Transverse colon (tissue), 4 donors: ENCODE measurements at regions not wholly inside any gene's neighbourhood (a gene's known extent, or its start where the extent isn't known, plus 50 kb on each side); places are given as distances from the start of the nearest gene placed in this dataset.

ENCODE experiments used
- DNase-seq: peaks from one replicate; pipeline ENCODE4 v3.0.0-alpha.2; 2019
- H3K27ac ChIP-seq, 4 donors: fragments of 200-600 bp; sonication (generic); 2 replicates each; pipeline ENCODE4 v1.5.1; 2016 to 2018; ENCODE audit warnings: inconsistent platforms in 4 of 4
- H3K27me3 ChIP-seq: fragments of 200-600 bp; sonication (generic); 2 replicates; pipeline ENCODE4 v1.5.1; 2017; ENCODE audit warnings: inconsistent platforms
- H3K36me3 ChIP-seq, 4 donors: fragments of 200-600 bp; sonication (generic); 2 replicates each; pipeline ENCODE4 v1.5.1; 2017 to 2019; ENCODE audit warnings: inconsistent platforms in 4 of 4
- H3K4me1 ChIP-seq, 4 donors: fragments of 200-600 bp; sonication (generic); 2 replicates each; pipeline ENCODE4 v1.5.1; 2017 to 2020; ENCODE audit warnings: inconsistent platforms in 4 of 4
- H3K4me3 ChIP-seq, 4 donors: fragments of 200-600 bp; sonication (generic); 1 replicate in 1 of 4; 2 replicates in 3 of 4; pipeline versions ENCODE4 v1.5.1 to v1.6.1; 2017 to 2019; ENCODE audit warnings: inconsistent platforms in 4 of 4
- H3K9me3 ChIP-seq, 2 donors: fragments of 200-600 bp; sonication (generic); 2 replicates each; pipeline ENCODE4 v1.5.1; 2017 to 2019; ENCODE audit warnings: inconsistent platforms in 2 of 2
- EP300 ChIP-seq: sonication (generic); formaldehyde crosslinking; IDR thresholded peaks from one replicate; pipeline ENCODE4 v1.6.1; 2017; ENCODE audit warnings: antibody characterized with exemption, low read depth
- POLR2A ChIP-seq: fragments of 450-650 bp; IDR thresholded peaks from one replicate; pipeline ENCODE4 v1.6.1; 2016; ENCODE audit warnings: antibody characterized with exemption, mild to moderate bottlenecking, moderate library complexity
- POLR2AphosphoS5 ChIP-seq, 3 donors: sonication (generic); formaldehyde crosslinking; IDR thresholded peaks; one replicate each; pipeline ENCODE4 v1.6.1; 2016; ENCODE audit warnings: antibody characterized with exemption in 3 of 3
- WGBS, 2 donors: methylation state at CpG; one replicate each; pipeline ENCODE4 v1.1.5; 2018; ENCODE audit warnings: low coverage in 1 of 2; 5-methylcytosine and 5-hydroxymethylcytosine counted together
- in situ Hi-C, 4 donors: fragments of 200-750 bp; cut with MboI; loops; one replicate each; pipeline versions ENCODE4 v1.15.0 to v1.15.1; 2017; ENCODE audit warnings: low sequenced_read_pairs in 3 of 4, low pct_ligation_motif_present in 1 of 4, low pct_unique_long_range_greater_than_20kb in 1 of 4
- intact Hi-C: fragments of 100-400 bp; cut with DNase I; formaldehyde crosslinking; loops from one replicate; pipeline ENCODE4 v1.15.1; 2023; ENCODE audit warnings: low total_unique reads
- TF ChIP-seq, protein P1 (sequence below), 5 experiments: fragments of 200-600 bp in 3 of 5; fragments of 450-650 bp in 2 of 5; sonication (generic) in 3 of 5; IDR thresholded peaks; 1 replicate in 2 of 5; 2 replicates in 3 of 5; pipeline ENCODE4 v1.5.1; 2016 to 2017; ENCODE audit warnings: antibody characterized with exemption in 5 of 5, inconsistent platforms in 3 of 5, mild to moderate bottlenecking in 2 of 5, moderate library complexity in 1 of 5

DNA sequence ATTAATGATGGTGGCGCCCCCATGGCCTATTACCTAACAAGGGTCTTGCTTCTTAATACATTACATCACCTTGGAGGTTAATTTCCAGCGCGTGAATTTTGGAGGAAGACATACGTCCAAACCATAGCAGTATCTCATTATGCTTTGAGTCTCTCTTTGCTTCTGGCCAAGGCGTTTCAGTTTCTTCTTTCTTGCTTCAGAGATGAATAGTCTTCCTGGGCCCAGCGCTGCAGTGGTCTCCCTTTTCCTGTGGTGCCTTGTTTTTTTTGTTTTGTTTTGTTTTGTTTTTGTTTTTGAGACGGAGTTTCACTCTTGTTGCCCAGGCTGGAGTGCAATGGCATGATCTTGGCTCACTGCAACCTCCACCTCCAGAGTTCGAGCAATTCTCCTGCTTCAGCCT lies 268.4 kb downstream of the SOX4 start:
- H3K27ac ChIP-seq = no peak overlapping the region
- H3K9me3 ChIP-seq = no peaks in the 10 kb centered on the region
- WGBS, 2 donors = 87 to 90% methylated on average over 4 to 8 of the region's 8 CpGs
- no peaks in the 10 kb centered on the region for H3K27me3 ChIP-seq
- no peak for TF ChIP-seq POLR2A
- TF ChIP-seq POLR2AphosphoS5 (IDR thresholded peaks at IDR 0.05) = no peak
- TF ChIP-seq EP300 = no peak
- TF ChIP-seq, protein P1, sequence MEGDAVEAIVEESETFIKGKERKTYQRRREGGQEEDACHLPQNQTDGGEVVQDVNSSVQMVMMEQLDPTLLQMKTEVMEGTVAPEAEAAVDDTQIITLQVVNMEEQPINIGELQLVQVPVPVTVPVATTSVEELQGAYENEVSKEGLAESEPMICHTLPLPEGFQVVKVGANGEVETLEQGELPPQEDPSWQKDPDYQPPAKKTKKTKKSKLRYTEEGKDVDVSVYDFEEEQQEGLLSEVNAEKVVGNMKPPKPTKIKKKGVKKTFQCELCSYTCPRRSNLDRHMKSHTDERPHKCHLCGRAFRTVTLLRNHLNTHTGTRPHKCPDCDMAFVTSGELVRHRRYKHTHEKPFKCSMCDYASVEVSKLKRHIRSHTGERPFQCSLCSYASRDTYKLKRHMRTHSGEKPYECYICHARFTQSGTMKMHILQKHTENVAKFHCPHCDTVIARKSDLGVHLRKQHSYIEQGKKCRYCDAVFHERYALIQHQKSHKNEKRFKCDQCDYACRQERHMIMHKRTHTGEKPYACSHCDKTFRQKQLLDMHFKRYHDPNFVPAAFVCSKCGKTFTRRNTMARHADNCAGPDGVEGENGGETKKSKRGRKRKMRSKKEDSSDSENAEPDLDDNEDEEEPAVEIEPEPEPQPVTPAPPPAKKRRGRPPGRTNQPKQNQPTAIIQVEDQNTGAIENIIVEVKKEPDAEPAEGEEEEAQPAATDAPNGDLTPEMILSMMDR (IDR thresholded peaks at IDR 0.05) = no peak
- in situ Hi-C loops (no loop called here), intact Hi-C loops (no loop called here)
- H3K4me1 ChIP-seq = no peaks in the 10 kb centered on the region
- no peak for DNase-seq
- H3K4me3 ChIP-seq = no peak overlapping the region
- no peaks in the 10 kb centered on the region for H3K36me3 ChIP-seq

DNA sequence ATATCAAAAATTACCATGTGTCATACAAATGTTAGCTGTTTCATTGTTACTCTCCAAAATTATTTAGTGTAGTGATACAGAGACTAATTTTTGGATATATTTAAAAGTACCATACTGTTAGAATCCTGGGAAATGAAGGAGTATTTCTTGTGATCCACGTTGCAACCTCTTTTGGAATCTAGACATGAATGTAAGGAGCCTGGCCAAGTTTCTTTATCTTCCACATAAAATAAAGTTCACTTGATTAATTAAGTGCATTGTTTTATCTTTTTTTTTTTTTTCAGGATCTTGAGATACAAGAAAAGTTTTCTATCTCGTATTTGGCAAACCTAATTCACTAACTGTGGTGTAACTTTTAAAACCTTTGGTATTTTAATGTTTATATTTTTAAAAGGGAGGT lies 270.7 kb downstream of the SOX4 start:
- 49 to 53% methylated on average over 2 of the region's 2 CpGs for WGBS, 2 donors
- in situ Hi-C loops = no loop called here
- intact Hi-C loops = no loop called here
- H3K36me3 ChIP-seq = no peaks in the 10 kb centered on the region
- no peak overlapping the region for H3K4me3 ChIP-seq
- H3K9me3 ChIP-seq = no peaks in the 10 kb centered on the region
- H3K4me1 ChIP-seq = no peaks in the 10 kb centered on the region
- TF ChIP-seq POLR2A (no peak), POLR2AphosphoS5 (IDR thresholded peaks at IDR 0.05) (no peak), EP300 (no peak)
- TF ChIP-seq, protein P1 (IDR thresholded peaks at IDR 0.05) = no peak
- no peak for DNase-seq
- no peak overlapping the region for H3K27ac ChIP-seq
- no peaks in the 10 kb centered on the region for H3K27me3 ChIP-seq

DNA sequence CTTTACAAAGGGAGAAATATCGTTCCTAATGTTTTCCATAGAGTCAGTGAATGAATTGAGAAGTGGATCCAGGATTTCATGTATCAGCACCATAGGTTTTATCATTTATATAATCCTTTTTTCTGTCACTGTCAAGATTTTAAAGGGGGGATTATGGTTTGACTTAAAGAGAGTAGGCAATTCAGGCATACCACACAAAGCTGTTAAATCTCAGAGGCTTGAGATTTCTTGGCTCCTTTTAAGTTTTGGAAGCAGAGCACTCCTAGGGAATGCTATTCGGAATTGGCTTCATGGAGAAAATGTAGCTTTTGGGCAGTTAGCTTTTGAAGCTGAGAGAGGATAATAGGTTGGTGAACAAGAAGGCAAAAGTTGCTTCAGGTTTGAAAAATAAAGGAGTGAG lies 274.7 kb downstream of the SOX4 start:
- no peak for DNase-seq
- Histone ChIP-seq H3K9me3 (no peaks in the 10 kb centered on the region), H3K27ac (no peak overlapping the region), H3K4me3 (no peak overlapping the region), H3K4me1 (no peaks in the 10 kb centered on the region), H3K36me3 (no peaks in the 10 kb centered on the region), H3K27me3 (no peaks in the 10 kb centered on the region)
- intact Hi-C loops (no loop called here), in situ Hi-C loops (no loop called here)
- 70 to 83% methylated on average over 2 of the region's 2 CpGs for WGBS, 2 donors
- TF ChIP-seq POLR2A (no peak), EP300 (no peak), POLR2AphosphoS5 (IDR thresholded peaks at IDR 0.05) (no peak)
- TF ChIP-seq, protein P1 (IDR thresholded peaks at IDR 0.05) = no peak

DNA sequence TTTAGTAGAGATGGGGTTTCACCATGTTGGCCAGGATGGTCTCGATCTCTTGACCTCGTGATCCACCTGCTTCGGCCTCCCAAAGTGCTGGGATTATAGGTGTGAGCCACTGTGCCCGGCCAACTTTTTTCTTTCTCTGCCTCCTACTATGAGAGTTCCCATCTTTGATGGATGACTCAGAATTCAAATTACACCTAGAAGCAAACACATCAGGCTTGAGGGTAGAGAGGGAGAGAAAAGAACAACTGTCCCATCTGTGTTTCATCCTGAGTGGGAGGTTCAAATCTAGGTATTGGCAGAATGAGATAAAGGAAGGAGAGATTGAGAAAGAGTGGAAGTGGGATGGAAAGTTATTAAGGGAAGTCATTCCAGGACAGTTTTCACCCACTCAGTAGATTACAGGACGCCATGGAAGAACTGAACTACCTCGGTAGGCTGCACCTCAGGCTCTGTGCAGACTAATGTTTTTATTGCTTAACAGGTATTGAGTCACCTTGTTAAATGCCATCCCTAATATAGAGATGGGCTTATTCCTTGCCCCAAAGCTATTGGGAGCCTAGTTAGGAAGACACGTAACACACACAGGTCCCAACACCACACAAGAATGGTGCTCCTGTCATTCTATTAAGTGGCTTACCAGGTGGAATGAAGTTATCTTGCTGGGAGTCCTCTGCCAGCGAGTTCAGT lies 275.7 kb downstream of the SOX4 start:
- H3K4me3 ChIP-seq = no peak overlapping the region
- no peaks in the 10 kb centered on the region for H3K9me3 ChIP-seq
- in situ Hi-C loops (no loop called here), intact Hi-C loops (no loop called here)
- H3K36me3 ChIP-seq = no peaks in the 10 kb centered on the region
- DNase-seq = no peak
- WGBS, 2 donors = 73 to 92% methylated on average over 5 to 8 of the region's 8 CpGs
- no peaks in the 10 kb centered on the region for H3K27me3 ChIP-seq
- TF ChIP-seq EP300 = no peak
- TF ChIP-seq POLR2AphosphoS5 (IDR thresholded peaks at IDR 0.05) = no peak
- TF ChIP-seq POLR2A = no peak
- TF ChIP-seq, protein P1 (IDR thresholded peaks at IDR 0.05) = no peak
- H3K27ac ChIP-seq = no peak overlapping the region
- no peaks in the 10 kb centered on the region for H3K4me1 ChIP-seq
